Thoracic aorta (tissue), 2 donors: ENCODE measurements at regions not wholly inside any gene's neighbourhood (a gene's known extent, or its start where the extent isn't known, plus 50 kb on each side); places are given as distances from the start of the nearest gene placed in this dataset.

Experiments
- ATAC-seq: fragments of 150-250 bp; one replicate; pipeline ENCODE4 v1.8.0; 2017; ENCODE audit warnings: low read depth; ENCODE audit not compliant: insufficient number of reproducible peaks, low FRiP score
- DNase-seq: peaks from one replicate; pipeline ENCODE4 v3.0.0-alpha.2; 2020; ENCODE audit warnings: low spot score
- H3K27ac ChIP-seq, 2 donors: fragments of 200-600 bp; sonication (generic); 1 replicate in 1 of 2; 2 replicates in 1 of 2; pipeline ENCODE4 v1.5.1; 2016; ENCODE audit warnings: mild to moderate bottlenecking in 2 of 2, moderate library complexity in 2 of 2
- H3K27me3 ChIP-seq: fragments of 200-600 bp; sonication (generic); replicated peaks from 2 replicates; pipeline ENCODE4 v1.6.0; 2016; ENCODE audit warnings: mild to moderate bottlenecking; ENCODE audit not compliant: insufficient read depth
- H3K36me3 ChIP-seq: fragments of 200-600 bp; sonication (generic); one replicate; pipeline ENCODE4 v1.5.1; 2016
- H3K4me1 ChIP-seq, 2 donors: fragments of 200-600 bp; sonication (generic); 1 replicate in 1 of 2; 2 replicates in 1 of 2; pipeline versions ENCODE4 v1.5.1 to v1.6.0; 2016; ENCODE audit warnings: low read depth in 2 of 2, mild to moderate bottlenecking in 1 of 2; ENCODE audit not compliant: control insufficient read depth in 1 of 2
- H3K4me3 ChIP-seq: fragments of 200-600 bp; sonication (generic); 2 replicates; pipeline ENCODE4 v1.5.1; 2016; ENCODE audit warnings: mild to moderate bottlenecking
- H3K9me3 ChIP-seq: fragments of 200-600 bp; sonication (generic); 2 replicates; pipeline ENCODE4 v1.5.1; 2016
- CTCF ChIP-seq: fragments of 200-600 bp; sonication (generic); IDR thresholded peaks from one replicate; pipeline ENCODE4 v1.5.1; 2019; ENCODE audit warnings: antibody characterized with exemption

GRCh38 chr12:116508145-116509121 lies 50.7 kb upstream of the MAP1LC3B2 start:
- no peak for DNase-seq
- no peak for TF ChIP-seq CTCF
- H3K27me3 ChIP-seq, result no peaks in the 10 kb centered on the region
- H3K4me1 ChIP-seq, result peaks cover 0 to 10% of the 10 kb centered on the region in 2 donors
- no peak overlapping the region for H3K27ac ChIP-seq
- ATAC-seq, result no peak
- H3K4me3 ChIP-seq, result peak overlapping the region; percentile 69
- H3K9me3 ChIP-seq, result no peaks in the 10 kb centered on the region
- no peaks in the 10 kb centered on the region for H3K36me3 ChIP-seq
